ENCODE measurements at regions not wholly inside any gene's neighbourhood (a gene's known extent, or its start where the extent isn't known, plus 50 kb on each side); places are given as distances from the start of the nearest gene placed in this dataset.

DNA sequence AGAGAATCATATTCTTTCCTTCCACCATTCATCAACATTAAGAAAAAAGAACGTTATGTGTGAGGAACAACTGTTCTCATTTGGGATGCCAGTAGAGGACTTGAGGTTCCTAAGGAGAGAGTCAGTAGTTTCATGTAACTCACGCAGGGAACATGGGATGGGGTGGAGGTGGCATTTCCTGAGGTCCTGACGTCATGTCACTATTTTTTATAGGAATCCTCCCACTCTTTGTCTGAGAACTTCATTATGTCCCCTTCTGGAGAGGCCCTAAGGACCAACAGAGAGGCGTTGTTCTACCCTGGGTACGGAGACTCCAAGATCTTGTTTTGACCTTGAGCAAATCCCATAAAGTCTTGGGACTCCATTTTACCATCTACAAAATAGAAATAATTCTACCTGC is 211.7 kb upstream of the SOX9 start (continued):
- TF ChIP-seq ZNF532 (CRISPR knock-in tag; IDR thresholded peaks at IDR 0.05; ENCODE audit: borderline replicate concordance) = no peak
- no peak for TF ChIP-seq ZNF396 (CRISPR knock-in tag; IDR thresholded peaks at IDR 0.05; ENCODE audit: borderline replicate concordance)
- no peak for TF ChIP-seq GRHL2 (CRISPR knock-in tag; IDR thresholded peaks at IDR 0.05; ENCODE audit: insufficient replicate concordance, severe bottlenecking)
- no peak for TF ChIP-seq NFYB (CRISPR knock-in tag; conservative IDR thresholded peaks at IDR 0.05; ENCODE audit: low read depth)
- no peak for TF ChIP-seq SMAD3 (CRISPR knock-in tag; IDR thresholded peaks at IDR 0.05; ENCODE audit: borderline replicate concordance)
- no peak for TF ChIP-seq NR3C1 (CRISPR knock-in tag; conservative IDR thresholded peaks at IDR 0.05; ENCODE audit: low read depth)
- TF ChIP-seq PRDM15 (CRISPR knock-in tag; IDR thresholded peaks at IDR 0.05) = no peak
- TF ChIP-seq, protein P1, sequence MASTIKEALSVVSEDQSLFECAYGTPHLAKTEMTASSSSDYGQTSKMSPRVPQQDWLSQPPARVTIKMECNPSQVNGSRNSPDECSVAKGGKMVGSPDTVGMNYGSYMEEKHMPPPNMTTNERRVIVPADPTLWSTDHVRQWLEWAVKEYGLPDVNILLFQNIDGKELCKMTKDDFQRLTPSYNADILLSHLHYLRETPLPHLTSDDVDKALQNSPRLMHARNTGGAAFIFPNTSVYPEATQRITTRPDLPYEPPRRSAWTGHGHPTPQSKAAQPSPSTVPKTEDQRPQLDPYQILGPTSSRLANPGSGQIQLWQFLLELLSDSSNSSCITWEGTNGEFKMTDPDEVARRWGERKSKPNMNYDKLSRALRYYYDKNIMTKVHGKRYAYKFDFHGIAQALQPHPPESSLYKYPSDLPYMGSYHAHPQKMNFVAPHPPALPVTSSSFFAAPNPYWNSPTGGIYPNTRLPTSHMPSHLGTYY (CRISPR knock-in tag; IDR thresholded peaks at IDR 0.05) = no peak
- no peak for TF ChIP-seq MAX (CRISPR knock-in tag; IDR thresholded peaks at IDR 0.05)
- TF ChIP-seq RELA (CRISPR knock-in tag; IDR thresholded peaks at IDR 0.05; ENCODE audit: borderline replicate concordance) = no peak
- TF ChIP-seq, protein P2, sequence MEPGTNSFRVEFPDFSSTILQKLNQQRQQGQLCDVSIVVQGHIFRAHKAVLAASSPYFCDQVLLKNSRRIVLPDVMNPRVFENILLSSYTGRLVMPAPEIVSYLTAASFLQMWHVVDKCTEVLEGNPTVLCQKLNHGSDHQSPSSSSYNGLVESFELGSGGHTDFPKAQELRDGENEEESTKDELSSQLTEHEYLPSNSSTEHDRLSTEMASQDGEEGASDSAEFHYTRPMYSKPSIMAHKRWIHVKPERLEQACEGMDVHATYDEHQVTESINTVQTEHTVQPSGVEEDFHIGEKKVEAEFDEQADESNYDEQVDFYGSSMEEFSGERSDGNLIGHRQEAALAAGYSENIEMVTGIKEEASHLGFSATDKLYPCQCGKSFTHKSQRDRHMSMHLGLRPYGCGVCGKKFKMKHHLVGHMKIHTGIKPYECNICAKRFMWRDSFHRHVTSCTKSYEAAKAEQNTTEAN (CRISPR knock-in tag; IDR thresholded peaks at IDR 0.05) = no peak

- Mint-ChIP-seq H3K36me3 (no peaks in the 10 kb centered on the region), H3K4me1 (no peaks in the 10 kb centered on the region), H3K9me3 (peaks cover 4% of the 10 kb centered on the region), H3K4me3 (no peak overlapping the region), H3K27ac (no peak overlapping the region), H3K27me3 (ENCODE audit: low read depth) (no peaks in the 10 kb centered on the region)
- ChIA-PET POLR2A (no interaction called here), CTCF (no interaction called here)
- ATAC-seq = no peak
- no peak for DNase-seq (ENCODE audit: low spot score)
- TF ChIP-seq SOX15 (CRISPR knock-in tag; IDR thresholded peaks at IDR 0.05) (no peak), PRDM15 (CRISPR knock-in tag; IDR thresholded peaks at IDR 0.05) (no peak), ZNF396 (CRISPR knock-in tag; IDR thresholded peaks at IDR 0.05; ENCODE audit: borderline replicate concordance) (no peak), FOXJ3 (CRISPR knock-in tag; IDR thresholded peaks at IDR 0.05; ENCODE audit: borderline replicate concordance) (no peak), GRHL2 (CRISPR knock-in tag; IDR thresholded peaks at IDR 0.05; ENCODE audit: insufficient replicate concordance, severe bottlenecking) (no peak), GABPB1 (CRISPR knock-in tag; IDR thresholded peaks at IDR 0.05) (no peak), ZBTB21 (CRISPR knock-in tag; IDR thresholded peaks at IDR 0.05; ENCODE audit: borderline replicate concordance) (no peak), ZNF121 (CRISPR knock-in tag; IDR thresholded peaks at IDR 0.05) (no peak), MAX (CRISPR knock-in tag; IDR thresholded peaks at IDR 0.05) (no peak), ZNF219 (CRISPR knock-in tag; IDR thresholded peaks at IDR 0.05; ENCODE audit: borderline replicate concordance) (no peak), NFE2L1 (CRISPR knock-in tag; IDR thresholded peaks at IDR 0.05) (no peak), SMAD4 (CRISPR knock-in tag; IDR thresholded peaks at IDR 0.05) (no peak), NR3C1 (CRISPR knock-in tag; conservative IDR thresholded peaks at IDR 0.05; ENCODE audit: low read depth) (no peak)
- TF ChIP-seq, protein P3, sequence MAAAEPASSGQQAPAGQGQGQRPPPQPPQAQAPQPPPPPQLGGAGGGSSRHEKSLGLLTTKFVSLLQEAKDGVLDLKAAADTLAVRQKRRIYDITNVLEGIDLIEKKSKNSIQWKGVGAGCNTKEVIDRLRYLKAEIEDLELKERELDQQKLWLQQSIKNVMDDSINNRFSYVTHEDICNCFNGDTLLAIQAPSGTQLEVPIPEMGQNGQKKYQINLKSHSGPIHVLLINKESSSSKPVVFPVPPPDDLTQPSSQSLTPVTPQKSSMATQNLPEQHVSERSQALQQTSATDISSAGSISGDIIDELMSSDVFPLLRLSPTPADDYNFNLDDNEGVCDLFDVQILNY (CRISPR knock-in tag; IDR thresholded peaks at IDR 0.05) = no peak
Measured at GRCh38 chr17:71910002-71910401, 210.8 kb upstream of the SOX9 start.
